ENCODE measurements at regions not wholly inside any gene's neighbourhood (a gene's known extent, or its start where the extent isn't known, plus 50 kb on each side); places are given as distances from the start of the nearest gene placed in this dataset.

DNA sequence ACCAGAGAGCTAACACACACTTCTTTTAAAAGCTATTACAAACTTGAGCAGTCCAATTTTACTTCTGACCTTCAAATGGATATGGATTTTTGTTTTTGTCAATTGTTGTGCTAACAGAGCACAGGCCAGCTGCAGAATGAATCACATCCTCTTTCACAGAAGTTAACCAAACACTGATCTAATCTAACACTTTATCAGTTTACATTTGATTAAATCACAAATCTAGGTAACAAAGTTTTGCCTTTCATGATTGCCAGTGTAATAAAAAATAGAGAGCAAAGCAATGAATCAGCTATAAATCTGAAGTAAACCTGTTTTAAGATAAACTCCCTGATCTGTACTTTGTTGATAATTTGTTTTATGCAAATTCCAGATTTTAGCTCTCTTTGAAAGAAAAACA is 273.1 kb upstream of the RGS6 start:
- no peak overlapping the region for H3K4me3 ChIP-seq (ENCODE audit: low read length)
- DNase-seq (ENCODE audit: low read depth) = no peak
- TF ChIP-seq, protein P1, sequence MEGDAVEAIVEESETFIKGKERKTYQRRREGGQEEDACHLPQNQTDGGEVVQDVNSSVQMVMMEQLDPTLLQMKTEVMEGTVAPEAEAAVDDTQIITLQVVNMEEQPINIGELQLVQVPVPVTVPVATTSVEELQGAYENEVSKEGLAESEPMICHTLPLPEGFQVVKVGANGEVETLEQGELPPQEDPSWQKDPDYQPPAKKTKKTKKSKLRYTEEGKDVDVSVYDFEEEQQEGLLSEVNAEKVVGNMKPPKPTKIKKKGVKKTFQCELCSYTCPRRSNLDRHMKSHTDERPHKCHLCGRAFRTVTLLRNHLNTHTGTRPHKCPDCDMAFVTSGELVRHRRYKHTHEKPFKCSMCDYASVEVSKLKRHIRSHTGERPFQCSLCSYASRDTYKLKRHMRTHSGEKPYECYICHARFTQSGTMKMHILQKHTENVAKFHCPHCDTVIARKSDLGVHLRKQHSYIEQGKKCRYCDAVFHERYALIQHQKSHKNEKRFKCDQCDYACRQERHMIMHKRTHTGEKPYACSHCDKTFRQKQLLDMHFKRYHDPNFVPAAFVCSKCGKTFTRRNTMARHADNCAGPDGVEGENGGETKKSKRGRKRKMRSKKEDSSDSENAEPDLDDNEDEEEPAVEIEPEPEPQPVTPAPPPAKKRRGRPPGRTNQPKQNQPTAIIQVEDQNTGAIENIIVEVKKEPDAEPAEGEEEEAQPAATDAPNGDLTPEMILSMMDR (conservative IDR thresholded peaks at IDR 0.05; ENCODE audit: low read depth, low read length) = no peak

DNA sequence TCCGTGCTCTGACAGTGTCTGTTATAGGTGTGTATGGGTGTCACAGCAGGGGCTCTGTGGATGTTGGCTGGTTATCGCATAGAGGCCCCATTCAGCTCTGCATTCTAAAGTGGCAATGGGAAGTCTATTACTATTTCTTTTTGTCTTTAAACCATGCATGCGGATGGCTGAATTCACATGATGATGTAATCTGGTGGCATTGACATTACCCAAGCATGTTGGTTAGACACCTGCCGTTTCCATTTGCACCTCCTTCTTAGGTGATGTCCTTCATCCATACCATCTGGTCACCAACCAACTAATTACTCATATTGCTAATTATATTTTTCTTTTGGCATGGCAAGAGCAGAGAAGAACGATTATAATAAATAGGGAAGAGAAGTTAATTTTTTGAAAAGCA is 270.8 kb upstream of the RGS6 start:
- DNase-seq (ENCODE audit: low read depth) = no peak
- no peak overlapping the region for H3K4me3 ChIP-seq (ENCODE audit: low read length)
- TF ChIP-seq, protein P1 (conservative IDR thresholded peaks at IDR 0.05; ENCODE audit: low read depth, low read length) = no peak

DNA sequence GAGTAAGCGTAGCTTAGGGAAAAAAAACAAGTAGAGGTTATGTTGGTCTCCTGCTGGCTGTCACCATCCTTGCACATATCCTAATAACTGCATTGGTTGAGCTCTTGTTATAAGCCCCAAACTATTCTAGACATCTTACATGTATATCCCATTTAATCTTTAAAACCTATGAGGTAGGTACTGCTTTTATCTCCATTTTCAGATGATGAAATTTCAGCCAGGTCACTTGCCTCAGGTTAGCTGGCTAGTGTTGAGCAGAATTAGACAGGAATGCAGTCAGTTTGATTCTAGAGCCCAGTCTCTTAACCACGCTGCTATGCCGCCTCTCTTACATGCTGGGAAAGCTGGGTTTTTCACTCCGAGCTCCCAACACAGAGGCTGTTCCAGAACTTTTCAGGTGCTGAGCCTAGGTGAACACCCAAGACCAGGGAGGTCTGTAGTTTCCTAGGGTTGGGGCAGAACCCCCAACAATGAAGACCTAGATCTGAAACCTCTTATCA is 269.9 kb upstream of the RGS6 start:
- H3K4me3 ChIP-seq (ENCODE audit: low read length) = no peak overlapping the region
- DNase-seq (ENCODE audit: low read depth) = no peak
- TF ChIP-seq, protein P1 (conservative IDR thresholded peaks at IDR 0.05; ENCODE audit: low read depth, low read length) = no peak

DNA sequence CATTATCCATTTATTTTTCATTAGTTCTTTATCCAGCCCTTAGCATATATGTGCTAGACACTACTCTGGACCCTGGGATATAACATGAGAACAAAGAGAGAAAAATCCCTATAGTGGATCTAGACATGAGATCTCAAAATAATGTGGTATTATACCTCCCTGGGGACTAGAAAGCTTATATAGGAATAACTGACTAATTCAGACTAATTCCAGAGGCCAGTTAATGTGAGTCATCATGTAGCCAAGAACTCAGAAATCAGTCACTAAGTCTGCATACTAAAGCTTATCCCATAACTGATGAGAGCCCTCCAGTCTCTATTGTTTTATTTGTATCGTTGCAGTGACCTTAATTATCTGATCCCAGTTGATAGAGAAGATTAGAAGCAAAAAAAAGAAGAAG is 267.1 kb upstream of the RGS6 start:
- H3K4me3 ChIP-seq (ENCODE audit: low read length) = no peak overlapping the region
- TF ChIP-seq, protein P1 (conservative IDR thresholded peaks at IDR 0.05; ENCODE audit: low read depth, low read length) = no peak
- peak; percentile 53 for DNase-seq (ENCODE audit: low read depth)

DNA sequence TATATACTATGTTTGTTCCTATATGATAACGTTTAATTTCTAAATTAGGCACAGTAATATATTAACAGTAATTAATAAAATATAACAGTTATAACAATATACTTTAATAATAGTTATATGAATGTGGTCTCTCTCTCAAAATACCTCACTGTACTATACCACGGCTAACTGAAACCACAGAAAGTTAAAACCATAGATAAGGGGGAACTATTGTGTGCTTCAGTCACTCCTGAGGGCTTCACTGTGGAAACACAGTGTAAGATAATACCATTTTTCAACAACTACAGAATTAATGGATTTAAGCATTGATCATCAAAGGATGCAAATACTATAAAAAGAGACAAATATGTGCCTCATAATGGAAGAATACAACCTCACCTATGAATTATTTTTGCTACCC is 266.4 kb upstream of the RGS6 start:
- no peak for DNase-seq (ENCODE audit: low read depth)
- H3K4me3 ChIP-seq (ENCODE audit: low read length) = no peak overlapping the region
- TF ChIP-seq, protein P1 (conservative IDR thresholded peaks at IDR 0.05; ENCODE audit: low read depth, low read length) = no peak

DNA sequence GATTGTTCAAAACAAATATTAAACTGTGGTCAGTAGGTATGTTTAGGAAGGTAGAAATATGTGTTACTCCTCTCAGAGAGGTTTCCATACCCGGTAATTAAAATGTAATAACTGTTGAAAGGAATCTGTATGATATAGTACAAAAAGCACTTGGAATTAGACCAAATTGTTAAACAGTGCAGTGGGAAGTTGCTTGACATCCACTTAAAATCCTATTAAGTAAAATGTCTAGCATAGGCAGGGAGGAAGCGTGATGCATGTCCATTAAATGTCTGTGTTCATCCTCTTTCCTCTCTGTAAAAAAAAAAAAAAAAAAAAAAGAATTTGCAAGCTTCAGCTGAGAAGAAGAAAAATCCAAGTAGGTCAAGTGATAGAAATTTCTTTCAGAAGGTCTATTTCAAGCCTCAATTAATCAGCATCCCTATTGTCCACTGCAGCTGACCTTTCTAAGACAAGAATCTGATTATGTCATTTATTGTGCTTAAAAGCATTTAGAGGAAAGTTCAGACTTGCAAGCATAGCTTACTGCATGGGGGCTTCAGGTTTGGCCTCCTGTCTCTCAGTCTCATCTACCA is 265.6 kb upstream of the RGS6 start:
- DNase-seq (ENCODE audit: low read depth) = no peak
- H3K4me3 ChIP-seq (ENCODE audit: low read length) = no peak overlapping the region
- TF ChIP-seq, protein P1 (conservative IDR thresholded peaks at IDR 0.05; ENCODE audit: low read depth, low read length) = no peak

DNA sequence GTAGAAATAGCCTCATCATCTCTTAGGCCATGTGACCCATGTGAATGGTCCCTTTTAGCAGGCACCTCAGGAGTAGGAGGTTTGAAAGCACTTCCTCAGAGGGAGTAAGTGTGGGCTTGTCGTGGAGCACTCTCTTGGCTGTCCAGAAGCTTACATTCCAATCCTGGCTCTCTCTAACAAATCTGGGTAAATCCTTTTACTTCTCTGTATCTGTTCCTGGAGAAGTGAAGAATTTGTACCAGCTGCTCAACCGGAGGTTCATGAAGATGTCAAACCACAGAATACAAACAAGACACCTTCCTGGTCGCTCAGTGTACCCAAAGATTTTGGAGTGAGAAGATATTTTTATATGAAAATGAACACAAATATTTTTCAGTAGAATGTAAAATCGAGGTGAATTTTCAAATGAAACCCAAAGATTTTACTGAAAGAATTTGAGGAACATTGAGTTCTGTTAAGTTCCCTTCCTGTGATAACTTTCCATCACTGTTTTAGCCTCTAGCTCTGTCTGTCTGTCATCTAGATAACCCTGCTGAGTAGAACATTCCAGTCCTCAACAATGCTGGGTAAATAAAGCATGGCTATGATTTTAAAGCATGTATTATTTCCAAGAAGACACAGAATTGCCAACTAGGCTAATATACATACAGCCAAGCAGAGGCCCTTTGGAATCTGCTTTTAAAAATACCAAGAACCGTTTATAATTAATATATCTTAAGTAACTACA is 263.9 kb upstream of the RGS6 start:
- TF ChIP-seq, protein P1 (conservative IDR thresholded peaks at IDR 0.05; ENCODE audit: low read depth, low read length) = no peak
- no peak for DNase-seq (ENCODE audit: low read depth)
- H3K4me3 ChIP-seq (ENCODE audit: low read length) = no peak overlapping the region
